Panc1 (cell line): ENCODE measurements at regions not wholly inside any gene's neighbourhood (a gene's known extent, or its start where the extent isn't known, plus 50 kb on each side); places are given as distances from the start of the nearest gene placed in this dataset.

Experiments used
- ATAC-seq: fragments of 200-7000 bp; cut with Tn5 transposase; 2 replicates; pipeline ENCODE4 v1.9.1; 2020; ENCODE audit warnings: mild to moderate bottlenecking, moderate library complexity
- BruUV-seq: library from RNA; stranded (reverse); fragments of 400-500 nt; replicated peaks from 2 replicates; lab custom pipeline; 2021; lab: Mats Ljungman, UMichigan
- CTCF ChIA-PET: fragments of 300-600 bp; sonication (Branson Sonifier 250); formaldehyde crosslinking; loops from one replicate; lab custom pipeline; 2022; ENCODE audit warnings: antibody characterized with exemption; lab: Charles Lee
- POLR2A ChIA-PET: fragments of 300-600 bp; sonication (Branson Sonifier 250); formaldehyde crosslinking; loops from one replicate; lab custom pipeline; 2022; ENCODE audit warnings: antibody characterized with exemption; lab: Charles Lee
- DNase-seq: peaks from one replicate; pipeline ENCODE4 v3.0.0-alpha.2; 2010; ENCODE audit warnings: low read depth, low spot score
- H3K27ac ChIP-seq: 2 replicates; pipeline ENCODE4 v1.5.1; 2011; ENCODE audit warnings: mild to moderate bottlenecking, low read length, inconsistent platforms
- H3K27me3 ChIP-seq: fragments of 200-500 bp; sonication (Bioruptor generic); 2 replicates; pipeline ENCODE4 v1.6.0; 2014; ENCODE audit warnings: low read length, inconsistent platforms; ENCODE audit not compliant: control insufficient read depth, insufficient read depth
- H3K36me3 ChIP-seq: fragments of 200-500 bp; sonication (Bioruptor generic); 2 replicates; pipeline ENCODE4 v1.5.1; 2014; ENCODE audit warnings: inconsistent platforms, mild to moderate bottlenecking, low read length, moderate library complexity; ENCODE audit not compliant: control insufficient read depth, insufficient read depth
- H3K4me1 ChIP-seq: 2 replicates; pipeline ENCODE4 v1.5.1; 2011; ENCODE audit warnings: inconsistent platforms, mild to moderate bottlenecking, low read length, moderate library complexity; ENCODE audit not compliant: control insufficient read depth, insufficient read depth
- H3K4me3 ChIP-seq, 2 experiments: 2 replicates each; pipeline ENCODE4 v1.5.1; 2011 to 2012; ENCODE audit warnings: low read depth in 2 of 2, low read length in 2 of 2, mild to moderate bottlenecking in 2 of 2, inconsistent platforms in 1 of 2, moderate library complexity in 1 of 2
- H3K9me3 ChIP-seq: fragments of 200-500 bp; sonication (Bioruptor generic); 2 replicates; pipeline ENCODE4 v1.5.1; 2014; ENCODE audit warnings: low read depth, mild to moderate bottlenecking, inconsistent platforms, low read length, moderate library complexity; ENCODE audit not compliant: control insufficient read depth, insufficient read depth
- POLR2AphosphoS5 ChIP-seq: IDR thresholded peaks from 2 replicates; pipeline ENCODE4 v1.6.1; 2012; ENCODE audit warnings: mild to moderate bottlenecking, low read depth, low read length, moderate library complexity
- SIN3A ChIP-seq: IDR thresholded peaks from 2 replicates; pipeline ENCODE4 v1.6.1; 2012; ENCODE audit warnings: low read depth, mild to moderate bottlenecking, low read length, moderate library complexity, borderline replicate concordance; ENCODE audit not compliant: insufficient read depth
- TCF7L2 ChIP-seq: IDR thresholded peaks from 2 replicates; pipeline ENCODE4 v1.6.1; 2011; ENCODE audit warnings: mild to moderate bottlenecking, low read depth, low read length, inconsistent platforms
- in situ Hi-C: cut with HindIII; loops from 2 replicates; pipeline ENCODE4 v1.10.0; 2016; ENCODE audit warnings: low sequenced_read_pairs, low pct_unique_long_range_greater_than_20kb
- intact Hi-C: fragments of 100-400 bp; cut with micrococcal nuclease; formaldehyde crosslinking; loops from one replicate; pipeline ENCODE4 v1.10.0; 2022; ENCODE audit not compliant: unreplicated experiment
- TF ChIP-seq, protein P1 (sequence below), 2 experiments: IDR thresholded peaks; 2 replicates each; pipeline ENCODE4 v1.6.1; 2011 to 2012; ENCODE audit warnings: low read depth in 2 of 2, control low read depth in 1 of 2, low read length in 1 of 2, mild to moderate bottlenecking in 1 of 2, moderate library complexity in 1 of 2; ENCODE audit not compliant: insufficient read depth in 1 of 2
- TF ChIP-seq, protein P2 (sequence below): fragments of 450-650 bp; IDR thresholded peaks from 2 replicates; pipeline ENCODE4 v1.5.1; 2017; ENCODE audit warnings: mild to moderate bottlenecking

DNA sequence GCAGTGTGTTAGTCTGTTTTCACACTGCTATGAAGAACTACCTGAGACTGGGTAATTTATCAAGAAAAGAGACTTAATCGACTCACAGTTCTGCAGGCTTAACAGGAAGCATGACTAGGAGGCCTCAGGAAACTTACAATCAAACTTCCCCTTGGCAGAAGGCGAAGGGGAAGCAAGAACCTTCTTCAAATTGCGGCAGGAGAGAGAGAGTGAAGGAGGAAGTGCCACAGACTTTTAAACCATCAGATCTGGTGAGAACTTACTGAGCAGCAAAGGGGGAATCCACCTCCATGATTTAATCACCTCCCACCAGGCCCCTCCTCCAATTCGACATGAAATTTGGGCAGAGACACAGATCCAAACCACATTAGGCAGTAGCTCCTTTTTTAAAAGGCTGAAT, 59.2 kb upstream of the LEF1 start:
- intact Hi-C loops = no loop called here
- ChIA-PET POLR2A (no interaction called here), CTCF (no interaction called here)
- no peaks in the 10 kb centered on the region for H3K9me3 ChIP-seq
- no peaks in the 10 kb centered on the region for H3K27me3 ChIP-seq
- in situ Hi-C loops = no loop called here
- H3K27ac ChIP-seq = no peak overlapping the region
- ATAC-seq (no peak), DNase-seq (no peak)
- BruUV-seq = no TSS peak
- H3K4me3 ChIP-seq = no peak overlapping the region
- no peaks in the 10 kb centered on the region for H3K4me1 ChIP-seq
- TF ChIP-seq TCF7L2 = no peak
- no peak for TF ChIP-seq SIN3A
- TF ChIP-seq, protein P1, sequence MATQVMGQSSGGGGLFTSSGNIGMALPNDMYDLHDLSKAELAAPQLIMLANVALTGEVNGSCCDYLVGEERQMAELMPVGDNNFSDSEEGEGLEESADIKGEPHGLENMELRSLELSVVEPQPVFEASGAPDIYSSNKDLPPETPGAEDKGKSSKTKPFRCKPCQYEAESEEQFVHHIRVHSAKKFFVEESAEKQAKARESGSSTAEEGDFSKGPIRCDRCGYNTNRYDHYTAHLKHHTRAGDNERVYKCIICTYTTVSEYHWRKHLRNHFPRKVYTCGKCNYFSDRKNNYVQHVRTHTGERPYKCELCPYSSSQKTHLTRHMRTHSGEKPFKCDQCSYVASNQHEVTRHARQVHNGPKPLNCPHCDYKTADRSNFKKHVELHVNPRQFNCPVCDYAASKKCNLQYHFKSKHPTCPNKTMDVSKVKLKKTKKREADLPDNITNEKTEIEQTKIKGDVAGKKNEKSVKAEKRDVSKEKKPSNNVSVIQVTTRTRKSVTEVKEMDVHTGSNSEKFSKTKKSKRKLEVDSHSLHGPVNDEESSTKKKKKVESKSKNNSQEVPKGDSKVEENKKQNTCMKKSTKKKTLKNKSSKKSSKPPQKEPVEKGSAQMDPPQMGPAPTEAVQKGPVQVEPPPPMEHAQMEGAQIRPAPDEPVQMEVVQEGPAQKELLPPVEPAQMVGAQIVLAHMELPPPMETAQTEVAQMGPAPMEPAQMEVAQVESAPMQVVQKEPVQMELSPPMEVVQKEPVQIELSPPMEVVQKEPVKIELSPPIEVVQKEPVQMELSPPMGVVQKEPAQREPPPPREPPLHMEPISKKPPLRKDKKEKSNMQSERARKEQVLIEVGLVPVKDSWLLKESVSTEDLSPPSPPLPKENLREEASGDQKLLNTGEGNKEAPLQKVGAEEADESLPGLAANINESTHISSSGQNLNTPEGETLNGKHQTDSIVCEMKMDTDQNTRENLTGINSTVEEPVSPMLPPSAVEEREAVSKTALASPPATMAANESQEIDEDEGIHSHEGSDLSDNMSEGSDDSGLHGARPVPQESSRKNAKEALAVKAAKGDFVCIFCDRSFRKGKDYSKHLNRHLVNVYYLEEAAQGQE (IDR thresholded peaks at IDR 0.05; ENCODE audit: insufficient read depth in 1 of 2, low read depth in 2 of 2, low read length in 1 of 2) = no peak
- TF ChIP-seq, protein P2, sequence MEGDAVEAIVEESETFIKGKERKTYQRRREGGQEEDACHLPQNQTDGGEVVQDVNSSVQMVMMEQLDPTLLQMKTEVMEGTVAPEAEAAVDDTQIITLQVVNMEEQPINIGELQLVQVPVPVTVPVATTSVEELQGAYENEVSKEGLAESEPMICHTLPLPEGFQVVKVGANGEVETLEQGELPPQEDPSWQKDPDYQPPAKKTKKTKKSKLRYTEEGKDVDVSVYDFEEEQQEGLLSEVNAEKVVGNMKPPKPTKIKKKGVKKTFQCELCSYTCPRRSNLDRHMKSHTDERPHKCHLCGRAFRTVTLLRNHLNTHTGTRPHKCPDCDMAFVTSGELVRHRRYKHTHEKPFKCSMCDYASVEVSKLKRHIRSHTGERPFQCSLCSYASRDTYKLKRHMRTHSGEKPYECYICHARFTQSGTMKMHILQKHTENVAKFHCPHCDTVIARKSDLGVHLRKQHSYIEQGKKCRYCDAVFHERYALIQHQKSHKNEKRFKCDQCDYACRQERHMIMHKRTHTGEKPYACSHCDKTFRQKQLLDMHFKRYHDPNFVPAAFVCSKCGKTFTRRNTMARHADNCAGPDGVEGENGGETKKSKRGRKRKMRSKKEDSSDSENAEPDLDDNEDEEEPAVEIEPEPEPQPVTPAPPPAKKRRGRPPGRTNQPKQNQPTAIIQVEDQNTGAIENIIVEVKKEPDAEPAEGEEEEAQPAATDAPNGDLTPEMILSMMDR = no peak
- TF ChIP-seq POLR2AphosphoS5 = no peak
- no peaks in the 10 kb centered on the region for H3K36me3 ChIP-seq

DNA sequence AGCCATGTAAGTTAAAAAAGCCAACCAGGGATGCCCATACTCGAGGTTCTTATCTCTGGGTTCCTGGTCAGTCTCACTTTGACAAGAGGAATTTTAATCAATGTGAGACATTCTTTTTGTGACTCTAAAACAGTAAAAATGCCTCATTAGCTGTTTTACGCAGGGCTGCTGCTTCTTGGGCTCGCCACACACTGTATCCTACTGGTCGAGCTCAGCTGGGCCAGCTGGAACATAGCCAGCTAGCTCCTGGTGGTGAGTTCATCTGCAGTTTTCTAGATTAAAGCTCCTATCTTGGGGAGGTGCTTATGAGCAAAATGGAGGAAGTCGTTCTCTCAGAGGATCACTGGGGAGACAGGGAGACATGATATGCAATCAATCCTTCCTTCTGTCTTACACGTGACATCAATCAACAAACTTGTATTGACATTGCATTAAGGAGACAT, 55.9 kb upstream of the LEF1 start:
- TF ChIP-seq, protein P1 (IDR thresholded peaks at IDR 0.05; ENCODE audit: insufficient read depth in 1 of 2, low read depth in 2 of 2, low read length in 1 of 2) = no peak
- TF ChIP-seq POLR2AphosphoS5 (no peak), TCF7L2 (no peak), SIN3A (no peak)
- TF ChIP-seq, protein P2 = no peak
- CTCF ChIA-PET = no interaction called here

More for the DNA sequence above, 55.9 kb upstream of the LEF1 start:
- Histone ChIP-seq H3K4me1 (no peaks in the 10 kb centered on the region), H3K4me3 (no peak overlapping the region), H3K27me3 (no peaks in the 10 kb centered on the region), H3K9me3 (no peaks in the 10 kb centered on the region), H3K36me3 (no peaks in the 10 kb centered on the region), H3K27ac (no peak overlapping the region)
- ATAC-seq = no peak
- no peak for DNase-seq
- BruUV-seq = no TSS peak
- in situ Hi-C loops (no loop called here), intact Hi-C loops (no loop called here)
- POLR2A ChIA-PET = no interaction called here
